HepG2 (cell line): ENCODE measurements at regions not wholly inside any gene's neighbourhood (a gene's known extent, or its start where the extent isn't known, plus 50 kb on each side); places are given as distances from the start of the nearest gene placed in this dataset.

Source experiments
- ATAC-seq: fragments of 200-7000 bp; cut with Tn5 transposase; 3 replicates; pipeline ENCODE4 v1.9.1; 2020; ENCODE audit warnings: mild to moderate bottlenecking, moderate library complexity
- BruUV-seq: library from RNA; stranded (reverse); fragments of 400-500 nt; replicated peaks from 2 replicates; lab custom pipeline; 2021; lab: Mats Ljungman, UMichigan
- CTCF ChIA-PET: fragments of 300-600 bp; formaldehyde crosslinking; extraction: SDS; loops from one replicate; lab custom pipeline; 2021; ENCODE audit warnings: low total read pairs, inconsistent platforms, low intra/inter-chr PET ratio; lab: Yijun Ruan, JAX
- POLR2A ChIA-PET: fragments of 350-600 bp; sonication (Branson Sonifier 250); formaldehyde crosslinking; loops from one replicate; lab custom pipeline; 2020; ENCODE audit warnings: antibody characterized with exemption, inconsistent platforms; lab: Yijun Ruan, JAX
- DNase-seq: peaks from one replicate; pipeline ENCODE4 v3.0.0-alpha.2; 2015; ENCODE audit warnings: low spot score
- FAIRE-seq: peaks from 3 replicates; lab custom pipeline; 2011; peaks lifted over from hg19 to GRCh38; lab: Jason Lieb, UNC
- H2AFZ ChIP-seq: one replicate; pipeline ENCODE4 v1.6.1; 2011; ENCODE audit warnings: low read length, inconsistent platforms
- H3K27ac ChIP-seq: fragments of 300-600 bp; 3 replicates; pipeline ENCODE4 v1.8.0; 2011; ENCODE audit warnings: mixed run types, mild to moderate bottlenecking, mixed read lengths, low read length, inconsistent platforms; ENCODE audit not compliant: insufficient read depth; ENCODE audit errors: extremely low read length
- H3K27me3 ChIP-seq, 2 experiments: fragments of 200-600 bp in 1 of 2; 2 replicates in 1 of 2; 3 replicates in 1 of 2; pipeline versions ENCODE4 v1.6.0 to v1.8.0; 2011; ENCODE audit warnings: low read length in 2 of 2, mild to moderate bottlenecking in 2 of 2, moderate library complexity in 2 of 2, inconsistent platforms in 1 of 2; ENCODE audit not compliant: insufficient read depth in 2 of 2, control insufficient read depth in 1 of 2
- H3K36me3 ChIP-seq, 2 experiments: fragments of 200-600 bp in 1 of 2; replicated peaks in 1 of 2; 2 replicates in 1 of 2; 3 replicates in 1 of 2; pipeline versions ENCODE4 v1.5.1 to v1.8.0; 2011; ENCODE audit warnings: low read length in 2 of 2, inconsistent platforms in 1 of 2; ENCODE audit not compliant: insufficient read depth in 2 of 2, control insufficient read depth in 1 of 2
- H3K4me1 ChIP-seq: 2 replicates; pipeline ENCODE4 v1.5.1; 2012; ENCODE audit warnings: low read length, inconsistent platforms; ENCODE audit not compliant: insufficient read depth
- H3K4me2 ChIP-seq: 2 replicates; pipeline ENCODE4 v1.6.0; 2011; ENCODE audit warnings: low read depth, low read length, inconsistent platforms
- H3K4me3 ChIP-seq, 3 experiments: fragments of 200-600 bp in 1 of 3; sonication (generic), shearing (Covaris generic) in 1 of 3; replicated peaks in 1 of 3; 2 replicates each; pipeline ENCODE4 v1.5.1; 2011 to 2016; ENCODE audit warnings: low read length in 3 of 3, inconsistent platforms in 2 of 3, low read depth in 2 of 3, mild to moderate bottlenecking in 2 of 3, control low read depth in 1 of 3, mixed read lengths in 1 of 3; ENCODE audit not compliant: insufficient read depth in 1 of 3
- H3K79me2 ChIP-seq: one replicate; pipeline ENCODE4 v1.6.1; 2011; ENCODE audit warnings: low read length, inconsistent platforms; ENCODE audit not compliant: insufficient read depth
- H3K9ac ChIP-seq: 2 replicates; pipeline ENCODE4 v1.6.0; 2011; ENCODE audit warnings: mild to moderate bottlenecking, low read depth, low read length, inconsistent platforms; ENCODE audit not compliant: insufficient read depth
- H3K9me3 ChIP-seq: 2 replicates; pipeline ENCODE4 v1.5.1; 2012; ENCODE audit warnings: mild to moderate bottlenecking, low read length
- H4K20me1 ChIP-seq: 2 replicates; pipeline ENCODE4 v1.6.0; 2011; ENCODE audit warnings: inconsistent platforms, mild to moderate bottlenecking, low read length, moderate library complexity; ENCODE audit not compliant: insufficient read depth
- CEBPZ ChIP-seq: IDR thresholded peaks from 2 replicates; pipeline ENCODE4 v1.6.1; 2012; ENCODE audit warnings: low read length, improper control_type of control experiment
- GZF1 ChIP-seq: sonication (generic); formaldehyde crosslinking; IDR thresholded peaks from 2 replicates; pipeline ENCODE4 v1.5.1; 2020; ENCODE audit warnings: mild to moderate bottlenecking, missing genetic modification reagents
- HNF4G ChIP-seq, 2 experiments: sonication (generic) in 1 of 2; formaldehyde crosslinking in 1 of 2; IDR thresholded peaks; 2 replicates each; pipeline versions ENCODE4 v1.4.0 to v1.6.1; 2011 to 2020; ENCODE audit warnings: borderline replicate concordance in 2 of 2, low read depth in 2 of 2, mild to moderate bottlenecking in 2 of 2, low read length in 1 of 2, missing genetic modification reagents in 1 of 2, moderate library complexity in 1 of 2
- NFATC3 ChIP-seq: sonication (generic); formaldehyde crosslinking; IDR thresholded peaks from 2 replicates; pipeline ENCODE4 v1.5.1; 2020; ENCODE audit warnings: mild to moderate bottlenecking, missing genetic modification reagents
- PAWR ChIP-seq: sonication (generic); formaldehyde crosslinking; IDR thresholded peaks from 2 replicates; pipeline ENCODE4 v1.4.0; 2020; ENCODE audit warnings: missing genetic modification reagents, mild to moderate bottlenecking, borderline replicate concordance
- RBFOX2 ChIP-seq: fragments of 200-400 bp; formaldehyde crosslinking; IDR thresholded peaks from 2 replicates; pipeline ENCODE4 v1.6.1; 2017; ENCODE audit warnings: low read depth, mild to moderate bottlenecking, low read length
- SAFB2 ChIP-seq: sonication (generic); formaldehyde crosslinking; IDR thresholded peaks from 2 replicates; pipeline ENCODE4 v1.5.1; 2020; ENCODE audit warnings: missing genetic modification reagents, low read depth, mild to moderate bottlenecking, borderline replicate concordance
- SUZ12 ChIP-seq: fragments of 150-350 bp; IDR thresholded peaks from 2 replicates; pipeline ENCODE4 v1.6.1; 2014; ENCODE audit warnings: low read depth, low read length
- ZNF10 ChIP-seq: sonication (generic); formaldehyde crosslinking; IDR thresholded peaks from 2 replicates; pipeline ENCODE4 v1.4.0; 2020; ENCODE audit warnings: mild to moderate bottlenecking, low read depth, missing genetic modification reagents, borderline replicate concordance
- ZNF563 ChIP-seq: sonication (generic); formaldehyde crosslinking; IDR thresholded peaks from 2 replicates; pipeline ENCODE4 v1.8.0; 2022; ENCODE audit warnings: mild to moderate bottlenecking, moderate library complexity, missing genetic modification reagents
- ZNF775 ChIP-seq: sonication (generic); formaldehyde crosslinking; IDR thresholded peaks from 2 replicates; pipeline ENCODE4 v1.4.0; 2020; ENCODE audit warnings: missing genetic modification reagents, mild to moderate bottlenecking, moderate library complexity, borderline replicate concordance
- ZNF776 ChIP-seq: sonication (generic); formaldehyde crosslinking; IDR thresholded peaks from 2 replicates; pipeline ENCODE4 v1.4.0; 2020; ENCODE audit warnings: mild to moderate bottlenecking, missing genetic modification reagents
- WGBS: methylation state at CpG from one replicate; pipeline ENCODE4 v1.1.6; 2017; ENCODE audit warnings: low lambda C conversion rate; 5-methylcytosine and 5-hydroxymethylcytosine counted together
- in situ Hi-C: cut with HindIII; loops from 2 replicates; pipeline ENCODE4 v1.10.0; 2017; ENCODE audit warnings: low pct_unique_long_range_greater_than_20kb; ENCODE audit not compliant: extremely low pct_ligation_motif_present
- intact Hi-C: fragments of 100-400 bp; cut with micrococcal nuclease; formaldehyde crosslinking; loops from one replicate; pipeline ENCODE4 v1.10.0; 2022; ENCODE audit not compliant: unreplicated experiment

DNA sequence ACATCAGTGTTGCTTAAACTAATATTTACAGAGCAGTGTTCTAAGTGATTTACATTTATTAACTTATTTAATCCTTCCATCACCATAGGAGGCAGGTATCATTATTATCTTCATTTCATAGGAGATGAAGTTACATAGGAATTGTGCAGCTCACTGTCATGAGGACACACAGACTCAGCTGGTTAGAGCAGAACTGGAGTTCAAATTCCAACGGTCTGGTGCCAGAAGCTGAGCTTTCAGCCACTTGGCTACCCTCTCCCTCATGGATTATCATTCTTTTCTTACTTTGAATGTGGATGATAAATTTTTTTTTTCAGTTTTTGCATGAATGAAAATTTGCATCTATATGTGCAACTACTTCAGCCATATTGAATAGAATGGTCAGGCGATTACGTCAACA lies 86.0 kb upstream of the LRIG1 start:
- FAIRE-seq, result no peak

More for the DNA sequence above, 86.0 kb upstream of the LRIG1 start:
- in situ Hi-C loops (no loop called here), intact Hi-C loops (no loop called here)
- no peak overlapping the region for H2AFZ ChIP-seq
- no peak overlapping the region for H3K4me3 ChIP-seq
- no peak for DNase-seq
- no peaks in the 10 kb centered on the region for H3K36me3 ChIP-seq
- H3K27me3 ChIP-seq, result peaks cover 0 to 1% of the 10 kb centered on the region in 2 experiments; a peak in 1 of 5 replicates
- no TSS peak for BruUV-seq
- CTCF ChIA-PET, result no interaction called here
- WGBS, result 66% methylated on average over 3 of the region's 3 CpGs
- ATAC-seq, result no peak
- H3K79me2 ChIP-seq, result no peaks in the 10 kb centered on the region
- H4K20me1 ChIP-seq, result no peaks in the 10 kb centered on the region
- TF ChIP-seq GZF1 (CRISPR knock-in tag) (no peak), CEBPZ (no peak), ZNF776 (no peak), SUZ12 (no peak), HNF4G (IDR thresholded peaks at IDR 0.05; ENCODE audit: borderline replicate concordance, low read depth, low read length) (no peak), HNF4G (CRISPR knock-in tag; IDR thresholded peaks at IDR 0.05; ENCODE audit: borderline replicate concordance, low read depth) (no peak), ZNF775 (CRISPR knock-in tag) (no peak), SAFB2 (no peak), RBFOX2 (no peak), NFATC3 (CRISPR knock-in tag) (no peak), ZNF10 (CRISPR knock-in tag) (no peak), ZNF563 (no peak), PAWR (CRISPR knock-in tag) (no peak)
- TF ChIP-seq, all 625 proteins: peak for 0
- Histone ChIP-seq H3K9me3 (no peaks in the 10 kb centered on the region), H3K27ac (no peak overlapping the region), H3K4me2 (no peak overlapping the region), H3K4me1 (no peaks in the 10 kb centered on the region), H3K9ac (no peak overlapping the region)
- POLR2A ChIA-PET, result no interaction called here
